HG02763 (cell line): ENCODE measurements at regions not wholly inside any gene's neighbourhood (a gene's known extent, or its start where the extent isn't known, plus 50 kb on each side); places are given as distances from the start of the nearest gene placed in this dataset.
"Not testable (repeated sequence)": the region's sequence is repeated elsewhere in the genome, so short reads cannot be mapped to it uniquely, and the experiment has no call there.

Experiments
- ATAC-seq: cut with Tn5 transposase; IDR thresholded peaks from one replicate; pipeline ENCODE4 v1.9.1; 2021; ENCODE audit warnings: mild to moderate bottlenecking, moderate library complexity; ENCODE audit not compliant: unreplicated experiment

GRCh38 chr6:72457738-72458137 is 164.1 kb upstream of the KCNQ5 start:
- no peak for ATAC-seq

- ATAC-seq = no peak
These were observed 163.3 kb upstream of the KCNQ5 start for GRCh38 chr6:72458521-72458920.

GRCh38 chr6:72461144-72461543 is 160.7 kb upstream of the KCNQ5 start:
- no peak for ATAC-seq

- ATAC-seq = no peak
These were observed 157.6 kb upstream of the KCNQ5 start for GRCh38 chr6:72464246-72464645.

GRCh38 chr6:72464791-72465691 is 156.8 kb upstream of the KCNQ5 start:
- ATAC-seq = no peak

GRCh38 chr6:72466471-72466870 is 155.4 kb upstream of the KCNQ5 start:
- ATAC-seq = no peak

GRCh38 chr6:72466971-72467566 is 154.8 kb upstream of the KCNQ5 start:
- ATAC-seq = no peak

GRCh38 chr6:72469406-72469983 is 152.4 kb upstream of the KCNQ5 start:
- ATAC-seq = not testable (repeated sequence)

- no peak for ATAC-seq
These were observed 145.8 kb upstream of the KCNQ5 start for GRCh38 chr6:72476051-72476450.

GRCh38 chr6:72476646-72477045 is 145.2 kb upstream of the KCNQ5 start:
- ATAC-seq = no peak

- no peak for ATAC-seq
These were observed 126.4 kb upstream of the KCNQ5 start for GRCh38 chr6:72495441-72495840.

GRCh38 chr6:72497186-72497585 is 124.7 kb upstream of the KCNQ5 start:
- ATAC-seq = no peak

GRCh38 chr6:72500669-72501068 is 121.2 kb upstream of the KCNQ5 start:
- no peak for ATAC-seq

GRCh38 chr6:72504406-72504805 is 117.5 kb upstream of the KCNQ5 start:
- ATAC-seq = no peak

GRCh38 chr6:72505446-72505845 is 116.4 kb upstream of the KCNQ5 start:
- no peak for ATAC-seq

- no peak for ATAC-seq
These were observed 102.0 kb upstream of the KCNQ5 start for GRCh38 chr6:72519871-72520270.

GRCh38 chr6:72521684-72522083 is 100.2 kb upstream of the KCNQ5 start:
- ATAC-seq = no peak

- ATAC-seq = peak; percentile 45
These were observed 99.1 kb upstream of the KCNQ5 start for GRCh38 chr6:72522735-72523141.

- no peak for ATAC-seq
These were observed 97.7 kb upstream of the KCNQ5 start for GRCh38 chr6:72524011-72524645.

GRCh38 chr6:72525821-72526510 is 95.9 kb upstream of the KCNQ5 start:
- no peak for ATAC-seq

GRCh38 chr6:72530152-72530551 is 91.7 kb upstream of the KCNQ5 start:
- no peak for ATAC-seq
